Loucy (cell line): ENCODE measurements at regions not wholly inside any gene's neighbourhood (a gene's known extent, or its start where the extent isn't known, plus 50 kb on each side); places are given as distances from the start of the nearest gene placed in this dataset.

ENCODE experiments used
- H2AFZ ChIP-seq: fragments of 200-600 bp; sonication (generic); 2 replicates; pipeline ENCODE4 v1.6.0; 2016; ENCODE audit warnings: antibody characterized with exemption, mild to moderate bottlenecking, low read length, moderate library complexity
- H3F3A ChIP-seq: fragments of 200-600 bp; 2 replicates; pipeline ENCODE4 v1.6.0; 2016; ENCODE audit warnings: antibody characterized with exemption, low read depth, mild to moderate bottlenecking
- H3K27me3 ChIP-seq: fragments of 200-600 bp; sonication (generic); 2 replicates; pipeline ENCODE4 v1.6.1; 2014; ENCODE audit warnings: low read length, mild to moderate bottlenecking; ENCODE audit not compliant: insufficient read depth, poor library complexity, severe bottlenecking
- H3K36me3 ChIP-seq: fragments of 200-600 bp; sonication (generic); 2 replicates; pipeline ENCODE4 v1.6.1; 2016; ENCODE audit warnings: low read length; ENCODE audit not compliant: insufficient read depth
- H3K4me1 ChIP-seq: fragments of 200-600 bp; sonication (generic); 2 replicates; pipeline ENCODE4 v1.5.1; 2014; ENCODE audit warnings: low read length, mild to moderate bottlenecking; ENCODE audit not compliant: insufficient read depth, poor library complexity, severe bottlenecking
- H3K4me2 ChIP-seq: fragments of 200-600 bp; sonication (generic); 2 replicates; pipeline ENCODE4 v1.6.0; 2014; ENCODE audit warnings: antibody characterized with exemption, low read length, low read depth, mild to moderate bottlenecking; ENCODE audit not compliant: poor library complexity, severe bottlenecking
- H3K4me3 ChIP-seq: fragments of 200-600 bp; sonication (generic); 2 replicates; pipeline ENCODE4 v1.5.1; 2014; ENCODE audit warnings: low read length, mild to moderate bottlenecking, mixed read lengths; ENCODE audit not compliant: poor library complexity, severe bottlenecking
- H3K79me2 ChIP-seq: fragments of 200-600 bp; sonication (generic); 2 replicates; pipeline ENCODE4 v1.6.1; 2014; ENCODE audit warnings: low read length; ENCODE audit not compliant: insufficient read depth
- H3K9ac ChIP-seq: fragments of 200-600 bp; sonication (generic); 2 replicates; pipeline ENCODE4 v1.6.0; 2014; ENCODE audit warnings: mild to moderate bottlenecking, low read depth, low read length, moderate library complexity; ENCODE audit not compliant: poor library complexity, severe bottlenecking
- H3K9me2 ChIP-seq: fragments of 200-600 bp; sonication (generic); replicated peaks from 2 replicates; pipeline ENCODE4 v1.6.1; 2016; ENCODE audit warnings: low read depth, low read length, mixed read lengths
- H3K9me3 ChIP-seq: fragments of 200-600 bp; sonication (generic); 2 replicates; pipeline ENCODE4 v1.6.1; 2014; ENCODE audit warnings: mild to moderate bottlenecking, antibody characterized with exemption, low read length, low read depth; ENCODE audit not compliant: insufficient read depth
- H4K20me1 ChIP-seq: fragments of 200-600 bp; sonication (generic); 2 replicates; pipeline ENCODE4 v1.6.0; 2014; ENCODE audit warnings: antibody characterized with exemption, low read length, mild to moderate bottlenecking; ENCODE audit not compliant: insufficient read depth, poor library complexity, severe bottlenecking
- CTCF ChIP-seq: fragments of 200-600 bp; sonication (generic); conservative IDR thresholded peaks from 2 replicates; pipeline ENCODE4 v1.5.1; 2014; ENCODE audit warnings: mild to moderate bottlenecking, antibody characterized with exemption, low read length
- EZH2phosphoT487 ChIP-seq: fragments of 200-600 bp; IDR thresholded peaks from 2 replicates; pipeline ENCODE4 v1.6.1; 2018; ENCODE audit warnings: antibody characterized with exemption, mild to moderate bottlenecking, moderate library complexity, borderline replicate concordance

DNA sequence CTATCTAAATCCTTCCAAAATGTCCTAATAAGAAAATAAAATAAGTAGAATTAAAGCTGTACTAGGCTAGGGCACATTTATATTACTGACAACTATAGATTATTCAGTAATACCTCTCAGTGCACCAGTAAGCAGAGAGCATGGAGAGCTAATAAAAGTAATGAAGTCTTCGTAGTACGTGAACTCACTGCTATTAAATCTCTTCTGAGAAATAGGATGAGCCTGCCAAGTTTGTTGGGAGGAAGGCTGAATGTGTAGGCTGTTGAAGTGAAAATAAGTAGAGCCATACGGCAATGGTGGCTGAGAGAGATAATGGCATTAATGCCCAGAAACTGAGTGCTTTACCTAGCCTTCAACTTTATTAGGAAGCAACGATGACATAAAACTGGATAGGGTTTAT is 73.9 kb upstream of the NR5A2 start:
- no peaks in the 10 kb centered on the region for H3K27me3 ChIP-seq
- H3K4me3 ChIP-seq, result no peak overlapping the region
- H3K36me3 ChIP-seq, result no peaks in the 10 kb centered on the region
- no peaks in the 10 kb centered on the region for H3K4me1 ChIP-seq
- no peak for TF ChIP-seq CTCF
- TF ChIP-seq EZH2phosphoT487, result no peak
- no peaks in the 10 kb centered on the region for H4K20me1 ChIP-seq
- no peak overlapping the region for H3K9ac ChIP-seq
- H3K9me3 ChIP-seq, result no peaks in the 10 kb centered on the region
- H3F3A ChIP-seq, result no peaks in the 10 kb centered on the region
- H3K4me2 ChIP-seq, result no peak overlapping the region
- H2AFZ ChIP-seq, result no peak overlapping the region
- H3K79me2 ChIP-seq, result no peaks in the 10 kb centered on the region
- H3K9me2 ChIP-seq, result no peaks in the 10 kb centered on the region

- H2AFZ ChIP-seq, result no peak overlapping the region
- H3K9me3 ChIP-seq, result no peaks in the 10 kb centered on the region
- H3K4me3 ChIP-seq, result no peak overlapping the region
- H3K36me3 ChIP-seq, result no peaks in the 10 kb centered on the region
- TF ChIP-seq CTCF (peak; percentile 70), EZH2phosphoT487 (no peak)
- H3K9me2 ChIP-seq, result no peaks in the 10 kb centered on the region
- H3K4me1 ChIP-seq, result no peaks in the 10 kb centered on the region
- H3K4me2 ChIP-seq, result no peak overlapping the region
- H4K20me1 ChIP-seq, result no peaks in the 10 kb centered on the region
- no peaks in the 10 kb centered on the region for H3K27me3 ChIP-seq
- no peaks in the 10 kb centered on the region for H3F3A ChIP-seq
- H3K9ac ChIP-seq, result no peak overlapping the region
- no peaks in the 10 kb centered on the region for H3K79me2 ChIP-seq
Observed at GRCh38 chr1:199954699-199955098, 72.8 kb upstream of the NR5A2 start.

DNA sequence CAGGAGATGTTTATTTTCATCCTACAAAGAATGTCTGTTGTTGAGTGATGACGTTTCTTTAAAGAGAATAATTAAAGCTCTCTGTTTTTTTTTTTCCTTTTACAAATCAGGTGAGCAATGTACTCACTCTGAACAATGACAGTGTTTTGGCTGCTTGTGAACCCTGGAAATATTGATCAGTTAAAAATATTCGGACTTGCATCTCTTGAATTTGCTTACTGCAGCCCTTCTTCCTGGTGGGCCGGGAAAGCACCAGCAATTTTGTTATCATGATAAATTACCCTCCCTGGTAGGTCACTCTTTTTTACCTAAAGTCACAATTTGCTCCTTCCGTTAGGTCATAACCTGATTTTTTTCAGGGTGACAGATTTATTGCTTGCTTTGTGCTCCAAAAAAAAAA is 72.3 kb upstream of the NR5A2 start:
- Histone ChIP-seq H3K4me3 (no peak overlapping the region), H3K9ac (no peak overlapping the region), H3K9me3 (no peaks in the 10 kb centered on the region), H4K20me1 (no peaks in the 10 kb centered on the region), H3K4me1 (no peaks in the 10 kb centered on the region), H3K27me3 (no peaks in the 10 kb centered on the region), H3F3A (no peaks in the 10 kb centered on the region), H2AFZ (no peak overlapping the region), H3K9me2 (no peaks in the 10 kb centered on the region), H3K4me2 (no peak overlapping the region), H3K79me2 (no peaks in the 10 kb centered on the region), H3K36me3 (no peaks in the 10 kb centered on the region)
- TF ChIP-seq CTCF (no peak), EZH2phosphoT487 (no peak)
